ENCODE measurements at regions not wholly inside any gene's neighbourhood (a gene's known extent, or its start where the extent isn't known, plus 50 kb on each side); places are given as distances from the start of the nearest gene placed in this dataset.

DNA sequence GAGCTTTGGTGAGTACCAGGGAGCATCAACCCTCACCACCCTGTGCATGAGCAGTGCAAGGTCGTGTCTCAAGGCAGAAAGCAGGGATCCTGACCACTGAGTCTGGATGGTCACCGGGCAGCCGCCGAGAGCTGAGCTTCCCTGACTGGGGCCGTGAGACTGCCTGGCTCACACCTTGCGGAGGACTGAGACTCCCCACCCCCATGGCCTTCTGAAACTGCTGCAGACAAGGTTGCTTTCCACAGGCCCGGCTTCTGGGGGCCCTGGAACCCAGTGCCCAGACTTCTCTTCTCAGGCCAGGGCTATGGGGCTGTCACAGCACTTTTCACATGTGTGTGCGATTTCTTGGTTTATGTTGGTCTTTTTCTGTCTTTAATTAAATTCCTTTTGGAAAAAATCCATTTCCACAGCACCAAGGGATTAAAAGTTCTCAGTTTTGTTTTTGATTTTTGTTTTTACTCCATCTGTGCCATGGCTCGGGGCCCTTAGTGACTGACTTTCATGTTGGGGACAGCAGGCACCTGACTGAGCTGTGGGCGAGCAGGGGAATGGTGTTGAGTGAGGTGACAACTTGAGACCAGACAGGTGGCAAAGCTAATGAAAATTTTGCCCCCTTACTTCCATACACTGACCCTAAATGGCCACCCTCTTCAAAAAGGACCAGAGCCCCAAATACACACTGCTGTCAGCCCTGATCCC is 297.9 kb downstream of the CYP26B1 start:
- Histone ChIP-seq H3K27me3 (no peaks in the 10 kb centered on the region), H3K4me1 (peaks cover 0 to 11% (median 4%) of the 10 kb centered on the region in 4 donors), H3K9me3 (no peaks in the 10 kb centered on the region), H3K27ac (no peak overlapping the region), H3K36me3 (no peaks in the 10 kb centered on the region), H3K4me3 (no peak overlapping the region)
- 86 to 89% methylated on average over 10 of the region's 10 CpGs for WGBS, 2 donors
- ATAC-seq (ENCODE audit: low FRiP score in 2 of 2) (no peak), DNase-seq (no peak)
- TF ChIP-seq POLR2AphosphoS5 (IDR thresholded peaks at IDR 0.05): no peak
- TF ChIP-seq EP300 (IDR thresholded peaks at IDR 0.05): no peak
- no peak for TF ChIP-seq POLR2A (IDR thresholded peaks at IDR 0.05)
- TF ChIP-seq, protein P1, sequence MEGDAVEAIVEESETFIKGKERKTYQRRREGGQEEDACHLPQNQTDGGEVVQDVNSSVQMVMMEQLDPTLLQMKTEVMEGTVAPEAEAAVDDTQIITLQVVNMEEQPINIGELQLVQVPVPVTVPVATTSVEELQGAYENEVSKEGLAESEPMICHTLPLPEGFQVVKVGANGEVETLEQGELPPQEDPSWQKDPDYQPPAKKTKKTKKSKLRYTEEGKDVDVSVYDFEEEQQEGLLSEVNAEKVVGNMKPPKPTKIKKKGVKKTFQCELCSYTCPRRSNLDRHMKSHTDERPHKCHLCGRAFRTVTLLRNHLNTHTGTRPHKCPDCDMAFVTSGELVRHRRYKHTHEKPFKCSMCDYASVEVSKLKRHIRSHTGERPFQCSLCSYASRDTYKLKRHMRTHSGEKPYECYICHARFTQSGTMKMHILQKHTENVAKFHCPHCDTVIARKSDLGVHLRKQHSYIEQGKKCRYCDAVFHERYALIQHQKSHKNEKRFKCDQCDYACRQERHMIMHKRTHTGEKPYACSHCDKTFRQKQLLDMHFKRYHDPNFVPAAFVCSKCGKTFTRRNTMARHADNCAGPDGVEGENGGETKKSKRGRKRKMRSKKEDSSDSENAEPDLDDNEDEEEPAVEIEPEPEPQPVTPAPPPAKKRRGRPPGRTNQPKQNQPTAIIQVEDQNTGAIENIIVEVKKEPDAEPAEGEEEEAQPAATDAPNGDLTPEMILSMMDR (IDR thresholded peaks at IDR 0.05): no peak

DNA sequence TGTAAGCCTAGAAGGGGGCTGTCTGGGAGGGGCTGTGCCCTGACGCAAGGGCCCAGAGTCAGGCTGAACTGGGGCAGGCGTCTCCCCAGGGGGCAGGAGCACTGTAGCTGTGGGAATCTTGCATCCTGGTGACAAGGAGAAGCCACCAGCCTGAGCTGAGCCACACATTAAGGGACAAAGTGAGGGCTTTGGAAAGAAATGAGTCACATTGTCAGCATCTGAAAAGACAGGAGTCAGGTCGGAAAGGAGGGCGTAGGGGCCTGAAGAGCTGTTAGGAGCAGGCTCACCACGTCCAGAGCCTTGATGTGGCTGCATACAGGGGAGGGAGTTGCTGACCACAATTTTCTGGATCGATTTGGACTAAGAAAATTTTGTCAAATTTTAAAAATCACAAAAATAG is 298.6 kb downstream of the CYP26B1 start:
- no peaks in the 10 kb centered on the region for H3K36me3 ChIP-seq
- 83 to 86% methylated on average over 6 of the region's 6 CpGs for WGBS, 2 donors
- no peak for DNase-seq
- H3K4me3 ChIP-seq: no peak overlapping the region
- no peak overlapping the region for H3K27ac ChIP-seq
- TF ChIP-seq POLR2A (IDR thresholded peaks at IDR 0.05): no peak
- TF ChIP-seq POLR2AphosphoS5 (IDR thresholded peaks at IDR 0.05): no peak
- TF ChIP-seq, protein P1 (IDR thresholded peaks at IDR 0.05): no peak
- TF ChIP-seq EP300 (IDR thresholded peaks at IDR 0.05): no peak
- H3K27me3 ChIP-seq: no peaks in the 10 kb centered on the region
- peaks cover 0 to 11% (median 4%) of the 10 kb centered on the region in 4 donors for H3K4me1 ChIP-seq
- no peaks in the 10 kb centered on the region for H3K9me3 ChIP-seq
- ATAC-seq (ENCODE audit: low FRiP score in 2 of 2): no peak

DNA sequence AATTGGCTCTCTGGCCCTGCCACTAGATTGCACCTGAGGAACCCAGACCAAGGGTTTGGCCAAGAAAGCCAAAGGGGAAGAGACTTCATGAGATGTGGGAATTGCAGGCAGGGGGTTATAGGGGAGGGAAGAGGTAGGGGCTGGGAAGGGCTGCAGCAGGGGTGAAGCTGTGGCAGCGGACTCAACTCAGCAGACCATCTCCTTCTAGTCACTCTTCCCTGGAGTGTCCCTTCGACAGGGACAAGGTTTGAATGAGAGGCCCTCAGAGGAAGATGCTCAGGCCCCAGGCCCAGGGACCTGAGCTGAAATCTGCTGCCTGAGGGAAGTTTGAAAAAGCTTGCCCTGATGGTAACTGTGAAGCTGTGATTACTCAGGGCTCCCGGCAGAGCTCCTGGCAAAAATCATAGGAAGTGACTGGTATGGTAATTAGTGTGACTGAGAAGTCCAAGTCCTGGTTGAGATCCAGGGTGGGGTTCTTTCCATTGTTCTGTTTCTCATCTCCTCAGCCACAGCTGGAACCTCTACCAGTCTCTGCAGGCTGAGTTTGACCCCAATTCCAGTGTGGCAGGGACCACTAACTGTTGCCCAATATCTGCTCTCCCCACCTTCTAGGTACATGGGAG is 300.9 kb downstream of the CYP26B1 start:
- DNase-seq (no peak), ATAC-seq (ENCODE audit: low FRiP score in 2 of 2) (no peak)
- TF ChIP-seq POLR2AphosphoS5 (IDR thresholded peaks at IDR 0.05) (no peak), EP300 (IDR thresholded peaks at IDR 0.05) (no peak), POLR2A (IDR thresholded peaks at IDR 0.05) (no peak)
- TF ChIP-seq, protein P1 (IDR thresholded peaks at IDR 0.05): no peak

DNA sequence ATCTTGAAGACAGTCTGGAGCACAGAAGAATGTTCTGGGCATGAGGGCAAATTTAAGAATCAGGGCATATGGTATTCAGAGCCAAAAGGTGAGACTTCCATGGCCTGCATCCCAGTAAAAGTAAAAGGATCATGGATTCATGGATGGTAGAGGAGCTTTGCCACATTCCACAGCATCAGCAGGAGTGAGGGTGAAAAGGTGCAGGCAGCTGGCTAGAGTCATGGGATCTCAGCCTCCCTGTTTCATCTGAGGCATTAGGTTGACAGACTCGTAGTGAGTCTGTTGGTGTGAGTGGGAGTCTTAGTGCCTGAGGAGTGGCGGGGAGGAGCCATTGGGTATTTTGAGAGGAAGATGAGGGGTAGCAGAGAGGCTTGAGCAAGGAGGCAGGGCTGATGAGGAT is 301.6 kb downstream of the CYP26B1 start:
- ATAC-seq (ENCODE audit: low FRiP score in 2 of 2) (no peak), DNase-seq (no peak)
- Histone ChIP-seq H3K9me3 (no peaks in the 10 kb centered on the region), H3K4me3 (no peak overlapping the region), H3K36me3 (no peaks in the 10 kb centered on the region), H3K27ac (no peak overlapping the region), H3K4me1 (peaks cover 0 to 2% (median 0%) of the 10 kb centered on the region in 4 donors), H3K27me3 (no peaks in the 10 kb centered on the region)
- no peak for TF ChIP-seq POLR2AphosphoS5 (IDR thresholded peaks at IDR 0.05)
- TF ChIP-seq POLR2A (IDR thresholded peaks at IDR 0.05): no peak
- no peak for TF ChIP-seq EP300 (IDR thresholded peaks at IDR 0.05)
- TF ChIP-seq, protein P1 (IDR thresholded peaks at IDR 0.05): no peak
- 79 to 88% methylated on average over 2 of the region's 2 CpGs for WGBS, 2 donors

More for the DNA sequence above, 300.9 kb downstream of the CYP26B1 start:
- Histone ChIP-seq H3K36me3 (no peaks in the 10 kb centered on the region), H3K9me3 (no peaks in the 10 kb centered on the region), H3K27me3 (no peaks in the 10 kb centered on the region), H3K27ac (no peak overlapping the region), H3K4me1 (peaks cover 0 to 6% (median 2%) of the 10 kb centered on the region in 4 donors), H3K4me3 (no peak overlapping the region)
- whole genome bisulfite sequencing, 2 donors: 79 to 93% methylated on average over 2 to 3 of the region's 3 CpGs
